HG03103 (cell line): ENCODE measurements at regions not wholly inside any gene's neighbourhood (a gene's known extent, or its start where the extent isn't known, plus 50 kb on each side); places are given as distances from the start of the nearest gene placed in this dataset.

Experiments
- ATAC-seq: cut with Tn5 transposase; IDR thresholded peaks from one replicate; pipeline ENCODE4 v1.9.1; 2021; ENCODE audit warnings: low read depth; ENCODE audit not compliant: unreplicated experiment

DNA sequence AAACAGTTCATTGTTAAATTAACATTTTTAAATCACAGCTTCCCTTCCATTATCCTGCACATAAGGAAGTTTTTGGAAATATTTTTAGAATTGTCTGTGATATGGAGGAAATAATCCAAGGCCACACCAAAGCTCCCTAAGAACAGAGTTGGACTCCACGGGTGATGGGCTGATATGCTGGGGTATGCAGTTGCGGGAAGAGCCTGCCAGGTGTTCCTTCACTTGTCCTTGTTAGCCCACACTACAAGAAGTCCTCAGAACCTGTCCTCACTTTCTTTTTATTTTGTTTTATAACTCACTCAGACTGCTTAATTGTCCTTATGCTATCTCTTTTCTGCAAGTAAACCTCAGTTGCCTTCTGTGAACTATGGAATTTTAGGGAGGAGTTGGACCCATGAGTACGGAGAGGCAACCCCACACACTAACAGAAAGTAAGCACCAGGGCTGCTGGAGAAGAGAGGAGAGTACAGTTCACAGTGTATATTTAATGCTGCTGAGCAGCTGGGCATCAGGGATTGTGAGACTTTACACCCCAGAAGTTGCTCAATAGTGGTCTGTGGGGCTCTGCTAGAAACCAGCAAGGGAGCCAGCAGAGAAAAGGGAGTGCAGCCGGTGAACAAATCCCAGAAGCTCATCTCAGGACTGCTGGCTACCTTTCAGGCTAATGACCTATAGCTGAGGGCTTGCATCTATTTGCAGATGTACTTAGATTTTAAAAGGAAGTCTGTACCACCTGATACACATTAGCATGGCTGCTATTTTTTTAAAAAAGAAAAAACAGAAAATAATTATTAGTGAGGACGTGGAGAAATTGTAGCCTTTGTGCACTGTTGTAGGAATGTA lies 64.6 kb upstream of the FOXN2 start:
- no peak for ATAC-seq

DNA sequence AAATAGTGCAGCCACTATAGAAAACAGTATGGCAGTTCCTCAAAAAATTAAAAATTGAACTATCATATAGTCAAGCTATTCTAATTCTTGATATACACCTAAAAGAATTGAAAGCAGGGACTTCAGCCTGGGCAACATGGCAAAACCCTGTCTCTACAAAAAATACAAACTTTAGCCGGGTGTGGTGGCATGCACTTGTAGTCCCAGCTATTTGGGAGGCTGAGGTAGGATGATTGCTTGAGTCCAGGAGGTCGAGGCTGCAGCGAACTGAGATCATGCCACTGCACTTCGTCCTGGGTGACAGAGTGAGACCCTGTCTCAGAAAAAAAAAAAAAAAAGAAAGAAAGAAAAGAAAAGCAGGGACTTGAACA lies 64.0 kb upstream of the FOXN2 start:
- no peak for ATAC-seq

DNA sequence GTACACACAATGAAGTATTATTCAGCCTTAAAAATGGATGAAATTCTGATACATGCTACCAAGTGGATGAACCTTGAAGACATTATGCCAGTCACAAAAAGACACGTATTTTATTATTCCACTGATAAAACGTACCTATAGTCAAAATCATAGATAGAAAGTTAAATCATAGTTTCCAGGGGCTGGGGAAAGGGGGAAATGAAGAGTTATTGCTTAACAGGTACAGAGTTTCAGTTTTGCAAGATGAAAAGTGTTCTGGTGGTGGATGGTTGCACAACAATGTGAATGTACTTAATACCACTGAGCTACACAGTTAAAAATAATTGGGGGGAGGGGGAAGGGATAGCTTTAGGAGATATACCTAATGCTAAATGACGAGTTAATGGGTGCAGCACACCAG lies 63.5 kb upstream of the FOXN2 start:
- no peak for ATAC-seq

- no peak for ATAC-seq
These were observed 62.9 kb upstream of the FOXN2 start for GRCh38 chr2:48251437-48252148.

DNA sequence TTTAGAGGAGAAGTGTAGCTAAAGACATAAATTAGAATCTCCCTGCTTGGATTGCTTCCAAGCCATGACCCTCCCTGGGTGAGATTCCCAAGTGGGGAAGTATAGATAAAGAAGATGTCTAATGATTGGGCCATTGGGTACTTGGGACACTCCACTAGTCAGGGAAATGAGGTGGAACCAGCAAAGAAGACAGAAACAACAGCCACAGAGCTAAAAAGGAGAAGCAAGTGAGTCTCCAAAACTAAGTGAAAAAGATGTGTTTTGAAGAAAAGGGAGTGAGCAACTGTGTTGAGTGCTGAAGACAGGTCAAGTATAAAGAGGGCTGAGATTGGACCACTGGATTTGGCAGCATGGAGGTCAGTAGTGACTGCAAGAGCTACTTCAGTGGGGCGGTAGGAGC lies 61.2 kb upstream of the FOXN2 start:
- no peak for ATAC-seq

DNA sequence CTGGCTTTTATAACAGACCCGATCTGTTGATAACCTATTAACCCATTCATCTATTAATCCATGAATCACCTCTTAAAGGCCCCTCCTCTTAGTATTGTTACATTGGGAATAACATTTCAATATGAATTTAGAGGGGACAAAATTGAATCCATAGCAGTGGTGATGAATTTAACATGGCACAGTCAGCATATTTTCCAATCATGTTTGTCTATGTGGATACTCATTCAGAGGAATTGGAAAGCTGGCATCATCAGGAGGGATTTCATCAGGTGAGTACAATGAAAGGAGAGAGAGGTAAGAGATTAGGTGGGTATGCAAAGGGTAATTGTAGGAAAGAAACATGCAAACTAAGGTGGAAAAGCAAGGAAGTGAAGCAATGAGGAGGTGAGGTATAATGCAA lies 59.6 kb upstream of the FOXN2 start:
- no peak for ATAC-seq

DNA sequence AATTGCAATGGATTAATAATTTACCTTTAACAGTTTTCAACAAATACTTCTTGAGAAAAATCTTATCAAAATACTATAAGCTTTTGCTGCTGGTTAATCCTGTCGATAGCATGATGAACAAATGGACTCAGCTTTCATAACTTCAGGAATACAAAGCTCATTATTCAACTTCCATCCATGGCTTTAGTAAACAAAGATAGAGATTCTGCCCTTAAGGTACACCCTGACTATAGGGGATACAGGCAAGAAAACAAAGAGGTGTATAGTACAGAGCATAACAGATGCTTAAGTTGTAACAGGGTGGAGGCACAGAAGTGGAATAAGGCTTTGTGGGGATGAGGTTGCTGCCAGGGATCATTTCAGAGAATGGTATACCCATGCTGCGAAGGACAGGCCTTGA lies 57.0 kb upstream of the FOXN2 start:
- ATAC-seq: no peak

- no peak for ATAC-seq
These were observed 55.9 kb upstream of the FOXN2 start for GRCh38 chr2:48258481-48259149.

GRCh38 chr2:48259811-48260210 lies 54.7 kb upstream of the FOXN2 start:
- no peak for ATAC-seq

DNA sequence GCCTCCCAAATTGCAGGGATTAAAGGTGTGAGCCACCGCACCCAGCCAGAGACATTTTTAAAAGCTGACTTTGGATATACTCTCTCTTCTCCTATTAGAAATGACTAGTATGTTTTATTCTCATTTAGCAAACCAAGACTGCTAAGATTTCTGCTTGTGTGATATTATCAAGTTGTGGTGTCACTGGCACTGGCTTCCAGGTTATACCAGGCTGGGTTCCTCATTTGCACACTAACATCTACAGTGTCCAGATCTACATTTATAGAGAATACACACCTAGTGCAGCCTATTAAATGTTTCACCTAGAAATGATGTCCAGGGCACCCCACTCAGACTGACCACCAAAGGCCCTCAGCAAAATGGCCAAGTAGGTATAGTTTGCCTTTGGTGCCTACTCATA lies 49.9 kb upstream of the FOXN2 start:
- ATAC-seq: no peak
